ENCODE measurements at regions not wholly inside any gene's neighbourhood (a gene's known extent, or its start where the extent isn't known, plus 50 kb on each side); places are given as distances from the start of the nearest gene placed in this dataset.
"Not testable (repeated sequence)": the region's sequence is repeated elsewhere in the genome, so short reads cannot be mapped to it uniquely, and the experiment has no call there.

DNA sequence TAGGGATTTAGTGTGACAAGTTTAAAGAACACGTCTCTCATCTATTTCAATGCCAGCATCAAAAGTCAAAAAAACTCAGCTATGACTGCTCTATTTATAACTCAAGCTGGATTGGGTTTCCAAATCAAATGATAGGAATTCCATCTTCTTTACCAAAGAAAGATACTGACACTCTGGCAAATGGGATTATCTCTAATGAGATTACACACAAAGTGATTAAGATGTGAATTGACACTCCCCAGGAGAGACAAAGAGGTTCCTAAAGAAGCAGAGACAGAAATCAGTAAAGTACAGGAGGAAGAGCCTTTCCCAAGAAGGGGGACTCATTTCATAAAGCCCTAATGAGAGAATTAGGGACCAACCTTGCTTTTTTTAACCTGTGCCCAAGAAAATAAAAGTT, 92.1 kb downstream of the ID4 start:
- Histone ChIP-seq H3K27ac (ENCODE audit: extremely low read depth, low read depth, low read length) (no peak overlapping the region), H3K4me1 (ENCODE audit: control insufficient read depth, insufficient read depth, low read length) (no peaks in the 10 kb centered on the region), H3K4me3 (ENCODE audit: low read depth, low read length) (no peak overlapping the region), H3K36me3 (ENCODE audit: control insufficient read depth in 2 of 2, insufficient read depth in 1 of 2, low read length in 2 of 2) (no peaks in the 10 kb centered on the region), H3K9me3 (ENCODE audit: control insufficient read depth, insufficient read depth, low read depth, low read length) (no peaks in the 10 kb centered on the region)
- POLR2A ChIA-PET = no interaction called here
- CTCF ChIA-PET = interaction anchor here (0.6 kb wide), 1 partner anchor 24 kb away, joined by 3 read pairs; no protein-coding TSS in a partner anchor
- no peak for TF ChIP-seq ZFP69B (tag by site-specific recombination; IDR thresholded peaks at IDR 0.05)
- TF ChIP-seq TRIM28 (IDR thresholded peaks at IDR 0.05; ENCODE audit: borderline replicate concordance, low read length) = no peak
- no peak for TF ChIP-seq ZBTB7A (tag by site-specific recombination; IDR thresholded peaks at IDR 0.05; ENCODE audit: low read depth)
- no peak for TF ChIP-seq PRDM1 (tag by site-specific recombination; IDR thresholded peaks at IDR 0.05)
- no peak for TF ChIP-seq ZNF837 (tag by site-specific recombination; IDR thresholded peaks at IDR 0.05)
- TF ChIP-seq ZNF626 (tag by site-specific recombination; IDR thresholded peaks at IDR 0.05) = no peak
- TF ChIP-seq, protein P1, sequence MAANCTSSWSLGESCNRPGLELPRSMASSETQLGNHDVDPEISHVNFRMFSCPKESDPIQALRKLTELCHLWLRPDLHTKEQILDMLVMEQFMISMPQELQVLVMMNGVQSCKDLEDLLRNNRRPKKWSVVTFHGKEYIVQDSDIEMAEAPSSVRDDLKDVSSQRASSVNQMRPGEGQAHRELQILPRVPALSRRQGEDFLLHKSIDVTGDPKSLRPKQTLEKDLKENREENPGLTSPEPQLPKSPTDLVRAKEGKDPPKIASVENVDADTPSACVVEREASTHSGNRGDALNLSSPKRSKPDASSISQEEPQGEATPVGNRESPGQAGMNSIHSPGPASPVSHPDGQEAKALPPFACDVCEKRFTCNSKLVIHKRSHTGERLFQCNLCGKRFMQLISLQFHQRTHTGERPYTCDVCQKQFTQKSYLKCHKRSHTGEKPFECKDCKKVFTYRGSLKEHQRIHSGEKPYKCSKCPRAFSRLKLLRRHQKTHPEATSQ (tag by site-specific recombination; IDR thresholded peaks at IDR 0.05) = no peak
- no peak for TF ChIP-seq ZNF600 (tag by site-specific recombination; IDR thresholded peaks at IDR 0.05)
- no peak for TF ChIP-seq ZNF2 (tag by site-specific recombination; IDR thresholded peaks at IDR 0.05)
- TF ChIP-seq, protein P2, sequence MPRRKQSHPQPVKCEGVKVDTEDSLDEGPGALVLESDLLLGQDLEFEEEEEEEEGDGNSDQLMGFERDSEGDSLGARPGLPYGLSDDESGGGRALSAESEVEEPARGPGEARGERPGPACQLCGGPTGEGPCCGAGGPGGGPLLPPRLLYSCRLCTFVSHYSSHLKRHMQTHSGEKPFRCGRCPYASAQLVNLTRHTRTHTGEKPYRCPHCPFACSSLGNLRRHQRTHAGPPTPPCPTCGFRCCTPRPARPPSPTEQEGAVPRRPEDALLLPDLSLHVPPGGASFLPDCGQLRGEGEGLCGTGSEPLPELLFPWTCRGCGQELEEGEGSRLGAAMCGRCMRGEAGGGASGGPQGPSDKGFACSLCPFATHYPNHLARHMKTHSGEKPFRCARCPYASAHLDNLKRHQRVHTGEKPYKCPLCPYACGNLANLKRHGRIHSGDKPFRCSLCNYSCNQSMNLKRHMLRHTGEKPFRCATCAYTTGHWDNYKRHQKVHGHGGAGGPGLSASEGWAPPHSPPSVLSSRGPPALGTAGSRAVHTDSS (tag by site-specific recombination; IDR thresholded peaks at IDR 0.05) = no peak
- TF ChIP-seq ZNF211 (tag by site-specific recombination; IDR thresholded peaks at IDR 0.05; ENCODE audit: low read depth) = no peak
- TF ChIP-seq HOXC10 (CRISPR knock-in tag; IDR thresholded peaks at IDR 0.05) = no peak
- no peak for TF ChIP-seq KLF9 (tag by site-specific recombination; IDR thresholded peaks at IDR 0.05; ENCODE audit: low read depth)
- no peak for TF ChIP-seq ZNF792 (tag by site-specific recombination; IDR thresholded peaks at IDR 0.05)
- TF ChIP-seq ZNF138 (tag by site-specific recombination; IDR thresholded peaks at IDR 0.05; ENCODE audit: borderline replicate concordance) = no peak
- no peak for TF ChIP-seq ZBTB8A (tag by site-specific recombination; IDR thresholded peaks at IDR 0.05)
- TF ChIP-seq, protein P3, sequence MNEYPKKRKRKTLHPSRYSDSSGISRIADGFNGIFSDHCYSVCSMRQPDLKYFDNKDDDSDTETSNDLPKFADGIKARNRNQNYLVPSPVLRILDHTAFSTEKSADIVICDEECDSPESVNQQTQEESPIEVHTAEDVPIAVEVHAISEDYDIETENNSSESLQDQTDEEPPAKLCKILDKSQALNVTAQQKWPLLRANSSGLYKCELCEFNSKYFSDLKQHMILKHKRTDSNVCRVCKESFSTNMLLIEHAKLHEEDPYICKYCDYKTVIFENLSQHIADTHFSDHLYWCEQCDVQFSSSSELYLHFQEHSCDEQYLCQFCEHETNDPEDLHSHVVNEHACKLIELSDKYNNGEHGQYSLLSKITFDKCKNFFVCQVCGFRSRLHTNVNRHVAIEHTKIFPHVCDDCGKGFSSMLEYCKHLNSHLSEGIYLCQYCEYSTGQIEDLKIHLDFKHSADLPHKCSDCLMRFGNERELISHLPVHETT (tag by site-specific recombination; IDR thresholded peaks at IDR 0.05) = no peak
- no peak for TF ChIP-seq ZNF184 (tag by site-specific recombination; IDR thresholded peaks at IDR 0.05)
- TF ChIP-seq ZNF324 (tag by site-specific recombination; IDR thresholded peaks at IDR 0.05) = no peak

DNA sequence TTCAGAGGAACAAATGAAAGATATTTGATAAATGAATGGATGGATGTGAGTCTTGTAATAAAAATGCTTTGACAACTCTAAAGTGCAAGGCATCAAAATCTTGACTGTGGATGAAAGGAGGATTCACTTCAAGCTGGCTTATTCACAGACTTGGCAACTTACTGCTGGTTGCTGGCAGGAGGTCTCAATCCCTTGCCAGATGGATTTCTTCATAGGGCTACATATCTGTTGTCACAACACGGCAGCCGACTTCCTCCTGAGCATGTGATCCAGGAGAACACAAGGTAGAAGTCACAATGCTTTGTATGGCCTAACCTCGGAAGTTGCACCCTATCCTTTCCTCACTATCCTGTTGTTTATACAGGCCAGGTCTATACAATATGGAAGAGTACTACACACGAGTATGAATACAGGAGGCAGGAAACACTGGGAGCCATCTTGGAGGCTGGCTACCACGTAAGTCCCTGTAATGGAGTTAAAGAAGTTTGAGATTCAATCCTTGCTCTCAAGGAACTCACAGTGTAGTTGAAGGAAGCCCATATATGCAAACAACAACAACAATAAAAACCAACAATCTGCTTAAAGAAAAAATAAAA, 97.9 kb downstream of the ID4 start:
- Histone ChIP-seq H3K4me1 (ENCODE audit: control insufficient read depth, insufficient read depth, low read length) (no peaks in the 10 kb centered on the region), H3K9me3 (ENCODE audit: control insufficient read depth, insufficient read depth, low read depth, low read length) (no peaks in the 10 kb centered on the region), H3K4me3 (ENCODE audit: low read depth, low read length) (no peak overlapping the region), H3K27ac (ENCODE audit: extremely low read depth, low read depth, low read length) (no peak overlapping the region), H3K36me3 (ENCODE audit: control insufficient read depth in 2 of 2, insufficient read depth in 1 of 2, low read length in 2 of 2) (no peaks in the 10 kb centered on the region)
- TF ChIP-seq YY2 (tag by site-specific recombination; IDR thresholded peaks at IDR 0.05) (no peak), ZNF23 (tag by site-specific recombination; IDR thresholded peaks at IDR 0.05; ENCODE audit: borderline replicate concordance) (no peak), WT1 (tag by site-specific recombination; IDR thresholded peaks at IDR 0.05) (no peak), ZNF626 (tag by site-specific recombination; IDR thresholded peaks at IDR 0.05) (no peak)
- CTCF ChIA-PET = no interaction called here
- POLR2A ChIA-PET = no interaction called here

DNA sequence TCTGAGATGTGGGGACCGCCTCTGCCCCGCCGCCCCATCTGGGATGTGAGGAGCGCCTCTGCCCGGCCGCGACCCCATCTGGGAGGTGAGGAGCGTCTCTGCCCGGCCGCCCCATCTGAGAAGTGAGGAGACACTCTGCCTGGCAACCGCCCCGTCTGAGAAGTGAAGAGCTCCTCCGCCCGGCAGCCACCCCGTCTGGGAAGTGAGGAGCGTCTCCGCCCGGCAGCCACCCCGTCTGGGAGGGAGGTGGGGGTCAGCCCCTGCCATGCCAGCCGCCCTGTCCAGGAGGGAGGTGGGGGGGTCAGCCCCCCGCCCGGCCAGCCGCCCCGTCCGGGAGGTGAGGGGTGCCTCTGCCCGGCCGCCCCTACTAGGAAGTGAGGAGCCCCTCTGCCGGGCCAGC, 102.2 kb downstream of the ID4 start:
- H3K4me1 ChIP-seq (ENCODE audit: control insufficient read depth, insufficient read depth, low read length); H3K9me3 ChIP-seq (ENCODE audit: control insufficient read depth, insufficient read depth, low read depth, low read length); CTCF ChIA-PET; H3K4me3 ChIP-seq (ENCODE audit: low read depth, low read length); H3K36me3 ChIP-seq (ENCODE audit: control insufficient read depth in 2 of 2, insufficient read depth in 1 of 2, low read length in 2 of 2); POLR2A ChIA-PET; H3K27ac ChIP-seq (ENCODE audit: extremely low read depth, low read depth, low read length): not testable (repeated sequence)

DNA sequence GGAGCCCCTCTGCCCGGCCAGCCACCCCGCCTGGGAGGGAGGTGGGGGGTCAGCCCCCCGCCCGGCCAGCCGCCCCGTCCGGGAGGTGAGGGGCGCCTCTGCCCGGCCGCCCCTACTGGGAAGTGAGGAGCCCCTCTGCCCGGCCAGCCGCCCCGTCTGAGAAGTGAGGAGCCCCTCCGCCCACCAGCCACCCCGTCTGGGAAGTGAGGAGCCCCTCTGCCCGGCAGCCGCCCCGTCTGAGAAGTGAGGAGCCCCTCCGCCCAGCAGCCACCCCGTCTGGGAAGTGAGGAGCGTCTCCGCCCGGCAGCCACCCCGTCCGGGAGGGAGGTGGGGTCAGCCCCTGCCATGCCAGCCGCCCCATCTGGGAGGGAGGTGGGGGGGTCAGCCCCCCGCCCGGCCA, 102.8 kb downstream of the ID4 start:
- H3K4me1 ChIP-seq (ENCODE audit: control insufficient read depth, insufficient read depth, low read length); H3K27ac ChIP-seq (ENCODE audit: extremely low read depth, low read depth, low read length); POLR2A ChIA-PET; H3K4me3 ChIP-seq (ENCODE audit: low read depth, low read length); CTCF ChIA-PET; H3K9me3 ChIP-seq (ENCODE audit: control insufficient read depth, insufficient read depth, low read depth, low read length); H3K36me3 ChIP-seq (ENCODE audit: control insufficient read depth in 2 of 2, insufficient read depth in 1 of 2, low read length in 2 of 2): not testable (repeated sequence)
